Uterus (tissue), 2 donors: ENCODE measurements at regions not wholly inside any gene's neighbourhood (a gene's known extent, or its start where the extent isn't known, plus 50 kb on each side); places are given as distances from the start of the nearest gene placed in this dataset.

Experiments used
- POLR2A ChIP-seq, 2 donors: fragments of 450-650 bp; IDR thresholded peaks; one replicate each; pipeline ENCODE4 v1.6.1; 2016; ENCODE audit warnings: antibody characterized with exemption in 2 of 2, mild to moderate bottlenecking in 1 of 2, moderate library complexity in 1 of 2
- TF ChIP-seq, protein P1 (sequence below), 4 experiments: fragments of 200-600 bp in 2 of 4; fragments of 450-650 bp in 2 of 4; sonication (generic) in 2 of 4; IDR thresholded peaks; one replicate each; pipeline ENCODE4 v1.5.1; 2016 to 2019; ENCODE audit warnings: antibody characterized with exemption in 4 of 4, mild to moderate bottlenecking in 2 of 4, moderate library complexity in 1 of 4

GRCh38 chr7:136470179-136470578 lies 398.3 kb upstream of the CHRM2 start:
- no peak for TF ChIP-seq POLR2A (IDR thresholded peaks at IDR 0.05)
- TF ChIP-seq, protein P1, sequence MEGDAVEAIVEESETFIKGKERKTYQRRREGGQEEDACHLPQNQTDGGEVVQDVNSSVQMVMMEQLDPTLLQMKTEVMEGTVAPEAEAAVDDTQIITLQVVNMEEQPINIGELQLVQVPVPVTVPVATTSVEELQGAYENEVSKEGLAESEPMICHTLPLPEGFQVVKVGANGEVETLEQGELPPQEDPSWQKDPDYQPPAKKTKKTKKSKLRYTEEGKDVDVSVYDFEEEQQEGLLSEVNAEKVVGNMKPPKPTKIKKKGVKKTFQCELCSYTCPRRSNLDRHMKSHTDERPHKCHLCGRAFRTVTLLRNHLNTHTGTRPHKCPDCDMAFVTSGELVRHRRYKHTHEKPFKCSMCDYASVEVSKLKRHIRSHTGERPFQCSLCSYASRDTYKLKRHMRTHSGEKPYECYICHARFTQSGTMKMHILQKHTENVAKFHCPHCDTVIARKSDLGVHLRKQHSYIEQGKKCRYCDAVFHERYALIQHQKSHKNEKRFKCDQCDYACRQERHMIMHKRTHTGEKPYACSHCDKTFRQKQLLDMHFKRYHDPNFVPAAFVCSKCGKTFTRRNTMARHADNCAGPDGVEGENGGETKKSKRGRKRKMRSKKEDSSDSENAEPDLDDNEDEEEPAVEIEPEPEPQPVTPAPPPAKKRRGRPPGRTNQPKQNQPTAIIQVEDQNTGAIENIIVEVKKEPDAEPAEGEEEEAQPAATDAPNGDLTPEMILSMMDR (IDR thresholded peaks at IDR 0.05), result no peak
